Lung (tissue), 11 donors: ENCODE measurements at regions not wholly inside any gene's neighbourhood (a gene's known extent, or its start where the extent isn't known, plus 50 kb on each side); places are given as distances from the start of the nearest gene placed in this dataset.
"Not testable (repeated sequence)": the region's sequence is repeated elsewhere in the genome, so short reads cannot be mapped to it uniquely, and the experiment has no call there.

Source experiments
- ATAC-seq: fragments of 200-7000 bp; cut with Tn5 transposase; one replicate; pipeline ENCODE4 v1.9.1; 2020; ENCODE audit warnings: moderate number of reproducible peaks; ENCODE audit not compliant: insufficient read depth, low FRiP score
- DNase-seq, 3 donors: peaks; one replicate each; pipeline ENCODE4 v3.0.0-alpha.2; 2013 to 2017
- H3K27ac ChIP-seq, 2 donors: one replicate each; pipeline ENCODE4 v1.5.1; 2013; ENCODE audit warnings: mild to moderate bottlenecking in 2 of 2, moderate library complexity in 2 of 2, control low read depth in 1 of 2, inconsistent platforms in 1 of 2, low read depth in 1 of 2, low read length in 1 of 2
- H3K27me3 ChIP-seq, 3 donors: one replicate each; pipeline ENCODE4 v1.5.1; 2013; ENCODE audit warnings: low read length in 2 of 3; ENCODE audit not compliant: control insufficient read depth in 3 of 3, insufficient read depth in 3 of 3
- H3K36me3 ChIP-seq, 4 donors: one replicate each; pipeline ENCODE4 v1.5.1; 2013; ENCODE audit warnings: low read length in 4 of 4, mild to moderate bottlenecking in 1 of 4, moderate library complexity in 1 of 4; ENCODE audit not compliant: control insufficient read depth in 4 of 4, insufficient read depth in 4 of 4
- H3K4me1 ChIP-seq, 5 donors: one replicate each; pipeline ENCODE4 v1.5.1; 2013; ENCODE audit warnings: low read length in 5 of 5, mild to moderate bottlenecking in 2 of 5, moderate library complexity in 1 of 5; ENCODE audit not compliant: control insufficient read depth in 5 of 5, insufficient read depth in 5 of 5
- H3K4me3 ChIP-seq: one replicate; pipeline ENCODE4 v1.5.1; 2013; ENCODE audit warnings: mild to moderate bottlenecking, control low read depth, moderate library complexity
- H3K9ac ChIP-seq, 2 donors: one replicate each; pipeline ENCODE4 v1.5.1; 2013; ENCODE audit warnings: low read length in 2 of 2, control low read depth in 1 of 2; ENCODE audit not compliant: insufficient read depth in 1 of 2
- H3K9me3 ChIP-seq, 4 donors: one replicate each; pipeline ENCODE4 v1.5.1; 2013; ENCODE audit warnings: low read length in 3 of 4, mild to moderate bottlenecking in 1 of 4, moderate library complexity in 1 of 4; ENCODE audit not compliant: control insufficient read depth in 4 of 4, insufficient read depth in 3 of 4
- CTCF ChIP-seq: IDR thresholded peaks from 2 replicates; pipeline ENCODE4 v1.5.1; 2012; ENCODE audit warnings: mild to moderate bottlenecking; ENCODE audit errors: control extremely low read depth, extremely low read depth
- WGBS, 2 donors: extraction: QIAGEN DNeasy Blood & Tissue Kit; methylation state at CpG; one replicate each; pipeline ENCODE4 v1.1.7; 2013; 5-methylcytosine and 5-hydroxymethylcytosine counted together
- donor health status: control.
- donor health status: control.
- donor health status: Bipolar disorder and iron deficiency.
- donor health status: healthy.
- donor health status: DM: yes; HTN: yes; CAD: no.

- not testable (repeated sequence) for H3K9ac ChIP-seq, H3K4me3 ChIP-seq, H3K4me1 ChIP-seq, H3K27me3 ChIP-seq, H3K9me3 ChIP-seq, ATAC-seq, DNase-seq, H3K36me3 ChIP-seq, H3K27ac ChIP-seq
- WGBS, 2 donors: 70 to 83% methylated on average over 6 to 12 of the region's 12 CpGs
These were observed 248.3 kb downstream of the CCDC74A start for GRCh38 chr2:131775903-131776506.

GRCh38 chr2:131780446-131780845 is 252.8 kb downstream of the CCDC74A start:
- not testable (repeated sequence) for ATAC-seq, H3K9me3 ChIP-seq, H3K36me3 ChIP-seq, H3K9ac ChIP-seq, H3K27me3 ChIP-seq, DNase-seq, H3K4me1 ChIP-seq, H3K27ac ChIP-seq, H3K4me3 ChIP-seq
- WGBS, 2 donors: 90 to 93% methylated on average over 5 of the region's 5 CpGs

- Histone ChIP-seq H3K27ac (no peak overlapping the region), H3K4me1 (peaks cover 0 to 2% (median 0%) of the 10 kb centered on the region in 5 donors), H3K9me3 (no peaks in the 10 kb centered on the region), H3K36me3 (no peaks in the 10 kb centered on the region), H3K9ac (no peak overlapping the region), H3K27me3 (no peaks in the 10 kb centered on the region), H3K4me3 (no peak overlapping the region)
- 57 to 68% methylated on average over 37 to 42 of the region's 42 CpGs for WGBS, 2 donors
- no peak for TF ChIP-seq CTCF
- DNase-seq (no peak), ATAC-seq (no peak)
These were observed 273.6 kb downstream of the CCDC74A start for GRCh38 chr2:131801210-131801744.

GRCh38 chr2:131801745-131802350 is 274.2 kb downstream of the CCDC74A start:
- not testable (repeated sequence) for H3K9ac ChIP-seq, H3K27me3 ChIP-seq, H3K9me3 ChIP-seq, H3K4me1 ChIP-seq, H3K27ac ChIP-seq, H3K36me3 ChIP-seq
- ATAC-seq (peak; percentile 66), DNase-seq (peak; percentile 57 to 72 (median 57))
- peak overlapping the region; percentile 27 for H3K4me3 ChIP-seq
- peak; percentile 58 for TF ChIP-seq CTCF
- WGBS, 2 donors: 1 to 2% methylated on average over 39 to 41 of the region's 41 CpGs

- WGBS, 2 donors: 4 to 10% methylated on average over 34 of the region's 34 CpGs
- H3K4me1 ChIP-seq: not testable (repeated sequence)
These were observed 274.7 kb downstream of the CCDC74A start for GRCh38 chr2:131802351-131802836.

GRCh38 chr2:131803237-131803636 is 275.5 kb downstream of the CCDC74A start:
- ATAC-seq, DNase-seq, H3K4me1 ChIP-seq, H3K9me3 ChIP-seq, H3K4me3 ChIP-seq, H3K27me3 ChIP-seq, H3K36me3 ChIP-seq, H3K27ac ChIP-seq, H3K9ac ChIP-seq: not testable (repeated sequence)
- WGBS, 2 donors: 76 to 80% methylated on average over 5 of the region's 5 CpGs

More at GRCh38 chr2:131802351-131802836, 274.7 kb downstream of the CCDC74A start:
- peak; percentile 14 to 35 (median 22) for DNase-seq
- not testable (repeated sequence) for H3K36me3 ChIP-seq, H3K27ac ChIP-seq, H3K9me3 ChIP-seq, H3K9ac ChIP-seq, ATAC-seq, H3K27me3 ChIP-seq
- peak overlapping the region; percentile 27 for H3K4me3 ChIP-seq
